ENCODE measurements at regions not wholly inside any gene's neighbourhood (a gene's known extent, or its start where the extent isn't known, plus 50 kb on each side); places are given as distances from the start of the nearest gene placed in this dataset.

- H3K36me3 ChIP-seq, result no peaks in the 10 kb centered on the region
- no peaks in the 10 kb centered on the region for H3K27me3 ChIP-seq
- H3K9me3 ChIP-seq, result no peaks in the 10 kb centered on the region
- no peak overlapping the region for H3K27ac ChIP-seq
- DNase-seq (ENCODE audit: low spot score), result no peak
- no peaks in the 10 kb centered on the region for H3K4me1 ChIP-seq
- no peak for TF ChIP-seq CTCF (IDR thresholded peaks at IDR 0.05)
- no peak overlapping the region for H3K4me3 ChIP-seq
Measured at GRCh38 chr16:73527187-73527586, 479.3 kb upstream of the ZFHX3 start.

- no peak overlapping the region for H3K4me3 ChIP-seq
- H3K27ac ChIP-seq, result no peak overlapping the region
- H3K36me3 ChIP-seq, result no peaks in the 10 kb centered on the region
- TF ChIP-seq CTCF (IDR thresholded peaks at IDR 0.05), result no peak
- no peaks in the 10 kb centered on the region for H3K9me3 ChIP-seq
- no peaks in the 10 kb centered on the region for H3K4me1 ChIP-seq
- H3K27me3 ChIP-seq, result no peaks in the 10 kb centered on the region
- DNase-seq (ENCODE audit: low spot score), result no peak
Measured at GRCh38 chr16:73526011-73526804, 478.3 kb upstream of the ZFHX3 start.

- no peak for TF ChIP-seq CTCF (IDR thresholded peaks at IDR 0.05)
- Histone ChIP-seq H3K27ac (no peak overlapping the region), H3K4me1 (no peaks in the 10 kb centered on the region), H3K4me3 (no peak overlapping the region), H3K9me3 (no peaks in the 10 kb centered on the region), H3K36me3 (no peaks in the 10 kb centered on the region), H3K27me3 (no peaks in the 10 kb centered on the region)
- DNase-seq (ENCODE audit: low spot score), result no peak
Measured at GRCh38 chr16:73523209-73523608, 475.3 kb upstream of the ZFHX3 start.

GRCh38 chr16:73521499-73521898 lies 473.6 kb upstream of the ZFHX3 start:
- Histone ChIP-seq H3K4me1 (no peaks in the 10 kb centered on the region), H3K4me3 (no peak overlapping the region), H3K36me3 (no peaks in the 10 kb centered on the region), H3K27ac (no peak overlapping the region), H3K27me3 (no peaks in the 10 kb centered on the region), H3K9me3 (no peaks in the 10 kb centered on the region)
- no peak for TF ChIP-seq CTCF (IDR thresholded peaks at IDR 0.05)
- no peak for DNase-seq (ENCODE audit: low spot score)

GRCh38 chr16:73515616-73516015 lies 467.7 kb upstream of the ZFHX3 start:
- H3K4me3 ChIP-seq, result no peak overlapping the region
- H3K4me1 ChIP-seq, result no peaks in the 10 kb centered on the region
- no peak for TF ChIP-seq CTCF (IDR thresholded peaks at IDR 0.05)

GRCh38 chr16:73510852-73511251 lies 462.9 kb upstream of the ZFHX3 start:
- Histone ChIP-seq H3K4me1 (no peaks in the 10 kb centered on the region), H3K36me3 (no peaks in the 10 kb centered on the region), H3K9me3 (no peaks in the 10 kb centered on the region), H3K4me3 (no peak overlapping the region), H3K27ac (no peak overlapping the region), H3K27me3 (no peaks in the 10 kb centered on the region)
- DNase-seq (ENCODE audit: low spot score), result no peak
- no peak for TF ChIP-seq CTCF (IDR thresholded peaks at IDR 0.05)

More at GRCh38 chr16:73515616-73516015, 467.7 kb upstream of the ZFHX3 start:
- no peaks in the 10 kb centered on the region for H3K27me3 ChIP-seq
- no peaks in the 10 kb centered on the region for H3K36me3 ChIP-seq
- DNase-seq (ENCODE audit: low spot score), result no peak
- no peaks in the 10 kb centered on the region for H3K9me3 ChIP-seq
- no peak overlapping the region for H3K27ac ChIP-seq
